SK-N-SH (cell line): ENCODE measurements at regions not wholly inside any gene's neighbourhood (a gene's known extent, or its start where the extent isn't known, plus 50 kb on each side); places are given as distances from the start of the nearest gene placed in this dataset.

Experiments used
- CTCF ChIP-seq: fragments of 200-600 bp; sonication (generic); IDR thresholded peaks from 2 replicates; pipeline ENCODE4 v1.6.1; 2017; ENCODE audit warnings: antibody characterized with exemption, mild to moderate bottlenecking, moderate library complexity
- EP300 ChIP-seq, 2 experiments: IDR thresholded peaks; 2 replicates each; pipeline versions ENCODE4 v1.4.0 to v1.6.1; 2012; ENCODE audit warnings: borderline replicate concordance in 1 of 2, low read depth in 1 of 2, low read length in 1 of 2
- EZH2phosphoT487 ChIP-seq: fragments of 200-600 bp; sonication (generic); IDR thresholded peaks from 2 replicates; pipeline ENCODE4 v1.6.1; 2017; ENCODE audit warnings: low read depth, mixed run types, mild to moderate bottlenecking, antibody characterized with exemption, moderate library complexity, borderline replicate concordance
- POLR2AphosphoS5 ChIP-seq: IDR thresholded peaks from 2 replicates; pipeline ENCODE4 v1.6.1; 2012; ENCODE audit warnings: low read depth, low read length
- SIN3A ChIP-seq: IDR thresholded peaks from 2 replicates; pipeline ENCODE4 v1.6.1; 2012; ENCODE audit warnings: low read depth, mild to moderate bottlenecking, low read length, moderate library complexity, borderline replicate concordance
- TCF12 ChIP-seq: IDR thresholded peaks from 2 replicates; pipeline ENCODE4 v1.4.0; 2012
- USF2 ChIP-seq: fragments of 150-350 bp; IDR thresholded peaks from 2 replicates; pipeline ENCODE4 v1.6.1; 2017; ENCODE audit warnings: antibody characterized with exemption, low read length, low read depth, borderline replicate concordance
- TF ChIP-seq, protein P1 (sequence below): IDR thresholded peaks from 2 replicates; pipeline ENCODE4 v1.4.0; 2012; ENCODE audit warnings: low read depth, borderline replicate concordance
- TF ChIP-seq, protein P2 (sequence below): IDR thresholded peaks from 2 replicates; pipeline ENCODE4 v1.6.1; 2012; ENCODE audit warnings: mild to moderate bottlenecking, low read depth, low read length, moderate library complexity

DNA sequence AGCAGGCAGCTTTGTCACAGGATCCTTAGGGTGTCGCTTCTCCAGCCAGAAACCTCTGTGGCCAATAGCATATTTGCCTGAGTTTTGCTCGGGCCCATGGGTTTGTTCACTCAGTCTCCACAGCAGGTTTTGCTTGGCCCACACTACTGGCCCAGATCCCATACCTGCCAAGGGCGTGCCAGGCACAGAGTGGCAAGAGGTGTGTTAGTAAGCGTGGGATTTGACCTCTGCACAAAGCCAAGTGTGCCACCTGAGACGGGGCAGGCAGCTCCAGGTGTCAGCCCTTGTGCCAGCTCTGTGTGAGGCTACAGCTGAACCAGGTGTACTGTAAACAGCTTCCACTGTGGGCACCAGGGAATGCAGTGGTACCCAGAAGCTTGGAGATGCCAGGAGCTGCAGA, 2003.0 kb downstream of the C4orf33 start:
- no peak for TF ChIP-seq CTCF
- TF ChIP-seq USF2 = no peak
- TF ChIP-seq EZH2phosphoT487 = no peak
- TF ChIP-seq, protein P1, sequence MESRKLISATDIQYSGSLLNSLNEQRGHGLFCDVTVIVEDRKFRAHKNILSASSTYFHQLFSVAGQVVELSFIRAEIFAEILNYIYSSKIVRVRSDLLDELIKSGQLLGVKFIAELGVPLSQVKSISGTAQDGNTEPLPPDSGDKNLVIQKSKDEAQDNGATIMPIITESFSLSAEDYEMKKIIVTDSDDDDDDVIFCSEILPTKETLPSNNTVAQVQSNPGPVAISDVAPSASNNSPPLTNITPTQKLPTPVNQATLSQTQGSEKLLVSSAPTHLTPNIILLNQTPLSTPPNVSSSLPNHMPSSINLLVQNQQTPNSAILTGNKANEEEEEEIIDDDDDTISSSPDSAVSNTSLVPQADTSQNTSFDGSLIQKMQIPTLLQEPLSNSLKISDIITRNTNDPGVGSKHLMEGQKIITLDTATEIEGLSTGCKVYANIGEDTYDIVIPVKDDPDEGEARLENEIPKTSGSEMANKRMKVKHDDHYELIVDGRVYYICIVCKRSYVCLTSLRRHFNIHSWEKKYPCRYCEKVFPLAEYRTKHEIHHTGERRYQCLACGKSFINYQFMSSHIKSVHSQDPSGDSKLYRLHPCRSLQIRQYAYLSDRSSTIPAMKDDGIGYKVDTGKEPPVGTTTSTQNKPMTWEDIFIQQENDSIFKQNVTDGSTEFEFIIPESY = no peak
- TF ChIP-seq TCF12 = no peak
- no peak for TF ChIP-seq EP300 (IDR thresholded peaks at IDR 0.05; ENCODE audit: borderline replicate concordance in 1 of 2, low read depth in 1 of 2, low read length in 1 of 2)
- TF ChIP-seq, protein P2, sequence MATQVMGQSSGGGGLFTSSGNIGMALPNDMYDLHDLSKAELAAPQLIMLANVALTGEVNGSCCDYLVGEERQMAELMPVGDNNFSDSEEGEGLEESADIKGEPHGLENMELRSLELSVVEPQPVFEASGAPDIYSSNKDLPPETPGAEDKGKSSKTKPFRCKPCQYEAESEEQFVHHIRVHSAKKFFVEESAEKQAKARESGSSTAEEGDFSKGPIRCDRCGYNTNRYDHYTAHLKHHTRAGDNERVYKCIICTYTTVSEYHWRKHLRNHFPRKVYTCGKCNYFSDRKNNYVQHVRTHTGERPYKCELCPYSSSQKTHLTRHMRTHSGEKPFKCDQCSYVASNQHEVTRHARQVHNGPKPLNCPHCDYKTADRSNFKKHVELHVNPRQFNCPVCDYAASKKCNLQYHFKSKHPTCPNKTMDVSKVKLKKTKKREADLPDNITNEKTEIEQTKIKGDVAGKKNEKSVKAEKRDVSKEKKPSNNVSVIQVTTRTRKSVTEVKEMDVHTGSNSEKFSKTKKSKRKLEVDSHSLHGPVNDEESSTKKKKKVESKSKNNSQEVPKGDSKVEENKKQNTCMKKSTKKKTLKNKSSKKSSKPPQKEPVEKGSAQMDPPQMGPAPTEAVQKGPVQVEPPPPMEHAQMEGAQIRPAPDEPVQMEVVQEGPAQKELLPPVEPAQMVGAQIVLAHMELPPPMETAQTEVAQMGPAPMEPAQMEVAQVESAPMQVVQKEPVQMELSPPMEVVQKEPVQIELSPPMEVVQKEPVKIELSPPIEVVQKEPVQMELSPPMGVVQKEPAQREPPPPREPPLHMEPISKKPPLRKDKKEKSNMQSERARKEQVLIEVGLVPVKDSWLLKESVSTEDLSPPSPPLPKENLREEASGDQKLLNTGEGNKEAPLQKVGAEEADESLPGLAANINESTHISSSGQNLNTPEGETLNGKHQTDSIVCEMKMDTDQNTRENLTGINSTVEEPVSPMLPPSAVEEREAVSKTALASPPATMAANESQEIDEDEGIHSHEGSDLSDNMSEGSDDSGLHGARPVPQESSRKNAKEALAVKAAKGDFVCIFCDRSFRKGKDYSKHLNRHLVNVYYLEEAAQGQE = no peak
- no peak for TF ChIP-seq SIN3A
- no peak for TF ChIP-seq POLR2AphosphoS5
